Omental fat pad (tissue), 3 donors: ENCODE measurements at regions not wholly inside any gene's neighbourhood (a gene's known extent, or its start where the extent isn't known, plus 50 kb on each side); places are given as distances from the start of the nearest gene placed in this dataset.

Experiments used
- ATAC-seq: fragments of 150-250 bp; one replicate; pipeline ENCODE4 v1.9.1; 2016; ENCODE audit warnings: mild to moderate bottlenecking, moderate library complexity; ENCODE audit not compliant: low FRiP score
- DNase-seq: peaks from one replicate; pipeline ENCODE4 v3.0.0-alpha.2; 2019; ENCODE audit warnings: low spot score
- CTCF ChIP-seq, 3 donors: fragments of 450-650 bp; IDR thresholded peaks; one replicate each; pipeline ENCODE4 v1.5.1; 2016 to 2017; ENCODE audit warnings: antibody characterized with exemption in 3 of 3, mild to moderate bottlenecking in 3 of 3, moderate library complexity in 2 of 3

DNA sequence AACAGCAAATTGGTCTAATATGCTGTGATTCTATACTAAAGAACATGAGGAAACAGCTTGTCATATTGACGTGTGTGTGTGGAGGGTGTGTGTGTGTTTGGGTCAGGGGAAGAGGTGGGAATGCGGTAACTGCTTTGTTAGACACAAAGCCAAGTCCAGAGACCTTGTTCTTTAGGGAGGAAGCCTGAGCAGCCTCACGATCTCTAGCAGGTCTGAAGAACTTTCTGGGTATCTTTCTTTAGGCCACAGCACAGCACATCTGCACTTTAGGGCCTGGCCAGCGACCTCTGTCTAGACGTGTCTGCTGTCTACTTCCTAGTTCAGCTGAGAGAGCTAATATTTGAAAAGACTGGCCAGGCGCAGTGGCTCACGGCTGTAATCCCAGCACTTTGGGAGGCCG is 220.0 kb upstream of the TPRG1 start:
- DNase-seq (no peak), ATAC-seq (no peak)
- no peak for TF ChIP-seq CTCF (IDR thresholded peaks at IDR 0.05)

DNA sequence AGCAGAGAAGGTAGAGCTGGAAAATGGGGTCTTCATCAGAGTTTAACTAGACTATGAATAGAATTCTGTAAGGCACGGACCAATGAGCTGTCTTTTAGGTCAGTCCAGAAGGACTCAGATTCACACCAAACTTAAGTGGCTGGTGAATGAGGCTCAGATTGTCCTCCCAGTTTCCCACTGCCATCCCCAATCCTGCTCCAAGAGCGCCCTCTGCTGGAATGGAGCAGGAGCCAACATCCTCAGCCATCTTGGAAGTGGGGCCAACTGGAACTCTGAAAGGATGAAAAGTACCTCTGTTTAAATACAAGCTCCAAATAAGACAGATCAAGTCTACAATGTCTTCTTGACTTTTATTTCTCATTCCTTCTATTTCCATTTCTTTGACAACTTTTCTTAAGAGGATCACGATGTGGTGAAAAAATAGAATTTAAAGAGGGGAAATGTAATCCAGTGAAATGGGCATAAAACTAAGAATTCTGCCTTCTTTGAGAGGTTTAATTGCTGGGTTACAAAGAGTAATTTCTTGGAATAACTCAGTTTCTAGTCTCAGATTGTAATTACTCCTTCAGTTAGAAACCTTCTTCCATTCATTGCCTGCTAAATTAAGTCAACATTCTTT is 217.1 kb upstream of the TPRG1 start:
- peak; percentile 83 for DNase-seq

DNA sequence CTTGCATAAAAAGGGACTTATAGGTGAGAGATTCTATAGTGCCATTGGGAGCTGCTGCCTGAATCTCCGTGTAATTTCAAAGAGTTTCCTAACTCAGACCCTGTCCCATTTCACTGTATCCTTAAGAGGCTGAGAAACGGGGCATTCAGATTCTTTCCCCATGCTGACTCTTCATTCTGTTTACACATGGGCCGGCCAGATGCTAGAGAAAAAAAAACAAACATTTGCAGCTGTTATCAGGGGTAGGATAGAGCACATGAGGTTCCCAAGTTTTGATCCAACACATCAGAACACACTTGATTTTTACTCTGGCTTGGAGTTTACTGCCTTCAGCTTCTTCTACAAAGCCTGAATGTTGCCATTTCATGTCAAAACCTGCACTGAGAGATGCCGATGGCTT is 215.9 kb upstream of the TPRG1 start:
- TF ChIP-seq CTCF (IDR thresholded peaks at IDR 0.05), result no peak
- DNase-seq (no peak), ATAC-seq (no peak)

More for the DNA sequence above, 217.1 kb upstream of the TPRG1 start:
- peak in 1 of 3 donors; percentile 85 for TF ChIP-seq CTCF (IDR thresholded peaks at IDR 0.05)
- peak; percentile 58 for ATAC-seq

- DNase-seq (no peak), ATAC-seq (no peak)
- TF ChIP-seq CTCF (IDR thresholded peaks at IDR 0.05), result no peak
These were observed 214.8 kb upstream of the TPRG1 start for GRCh38 chr3:188956839-188957489.

GRCh38 chr3:188959013-188959412 is 212.8 kb upstream of the TPRG1 start:
- ATAC-seq (peak; percentile 58), DNase-seq (no peak)
- TF ChIP-seq CTCF (IDR thresholded peaks at IDR 0.05), result no peak

DNA sequence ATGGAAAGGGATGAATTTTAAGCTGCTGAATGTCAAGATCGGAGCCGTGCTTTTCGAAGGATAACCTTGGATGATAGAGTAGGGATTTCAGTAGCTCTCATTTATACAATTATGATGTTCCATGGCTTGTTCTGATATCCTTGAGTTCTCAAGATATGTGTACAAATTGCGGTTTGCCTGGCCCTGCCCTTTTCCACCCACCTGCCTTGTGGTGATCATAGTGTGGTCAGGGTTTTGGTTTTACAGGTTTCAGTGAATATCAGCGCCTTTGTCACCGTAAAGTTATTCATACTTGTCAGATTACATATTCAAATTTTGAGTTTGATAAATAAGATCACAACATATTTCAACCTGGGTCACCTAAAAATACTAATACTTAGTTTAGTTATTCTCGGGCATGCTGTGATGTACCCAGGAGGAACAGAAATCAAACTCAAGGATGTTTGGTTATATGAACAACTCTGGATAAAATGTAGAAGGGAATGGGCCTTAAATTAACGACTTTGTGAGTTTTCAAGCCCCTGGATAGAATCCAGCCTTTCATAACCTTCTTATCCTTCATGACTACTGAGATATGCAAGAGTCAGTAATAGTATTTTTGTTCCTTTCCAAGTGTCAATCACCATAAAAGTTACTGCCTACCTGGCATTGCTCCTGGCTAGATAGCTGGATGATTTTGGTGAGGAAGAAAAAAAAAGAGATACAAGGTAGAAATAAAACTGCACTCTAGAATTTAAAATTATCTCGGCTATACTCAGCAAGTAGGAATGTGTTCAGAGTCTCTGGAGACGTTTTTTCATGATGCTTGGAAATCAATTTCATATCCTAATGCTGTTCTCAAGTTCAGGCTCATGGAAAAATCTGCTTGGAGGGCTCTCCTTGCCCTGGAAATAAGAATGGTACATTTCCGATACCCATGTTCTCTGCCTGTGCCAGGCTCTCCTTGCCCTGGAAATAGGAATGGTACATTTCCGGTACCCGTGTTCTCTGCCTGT is 209.2 kb upstream of the TPRG1 start:
- DNase-seq (no peak), ATAC-seq (peak; percentile 69)
- no peak for TF ChIP-seq CTCF (IDR thresholded peaks at IDR 0.05)
